ENCODE measurements at regions not wholly inside any gene's neighbourhood (a gene's known extent, or its start where the extent isn't known, plus 50 kb on each side); places are given as distances from the start of the nearest gene placed in this dataset.

- no peak for TF ChIP-seq ZBTB11 (tag by site-specific recombination; conservative IDR thresholded peaks at IDR 0.05; ENCODE audit: low read depth)
- TF ChIP-seq ZNF518A (tag by site-specific recombination; conservative IDR thresholded peaks at IDR 0.05; ENCODE audit: low read depth): no peak
- no peak for TF ChIP-seq ZSCAN18 (tag by site-specific recombination; IDR thresholded peaks at IDR 0.05)
- no peak for TF ChIP-seq ZNF202 (tag by site-specific recombination; IDR thresholded peaks at IDR 0.05; ENCODE audit: borderline replicate concordance)
- TF ChIP-seq ZNF548 (tag by site-specific recombination; IDR thresholded peaks at IDR 0.05): no peak
- no peak for TF ChIP-seq ZNF274 (IDR thresholded peaks at IDR 0.05; ENCODE audit: low read length)
- TF ChIP-seq ZNF274 (tag by site-specific recombination; IDR thresholded peaks at IDR 0.05; ENCODE audit: borderline replicate concordance): no peak
- no peak for TF ChIP-seq ZNF529 (tag by site-specific recombination; IDR thresholded peaks at IDR 0.05; ENCODE audit: insufficient replicate concordance)
Measured at GRCh38 chrX:39320165-39320564, 518.9 kb downstream of the MID1IP1 start (continued).

GRCh38 chrX:39322496-39322895 lies 521.2 kb downstream of the MID1IP1 start:
- TF ChIP-seq ZNF221 (tag by site-specific recombination; IDR thresholded peaks at IDR 0.05; ENCODE audit: borderline replicate concordance) (no peak), ZSCAN5A (tag by site-specific recombination; IDR thresholded peaks at IDR 0.05) (no peak), ZNF639 (tag by site-specific recombination; IDR thresholded peaks at IDR 0.05) (no peak), GFI1B (tag by site-specific recombination; IDR thresholded peaks at IDR 0.05) (no peak)
- H3K9me3 ChIP-seq (ENCODE audit: control insufficient read depth, insufficient read depth, low read depth, low read length): no peaks in the 10 kb centered on the region
- H3K4me3 ChIP-seq (ENCODE audit: low read depth, low read length): no peak overlapping the region
- no peaks in the 10 kb centered on the region for H3K4me1 ChIP-seq (ENCODE audit: control insufficient read depth, insufficient read depth, low read length)
- H3K27ac ChIP-seq (ENCODE audit: extremely low read depth, low read depth, low read length): no peak overlapping the region
- H3K36me3 ChIP-seq (ENCODE audit: control insufficient read depth in 2 of 2, insufficient read depth in 1 of 2, low read length in 2 of 2): no peaks in the 10 kb centered on the region
- CTCF ChIA-PET: interaction anchor here (0.7 kb wide), 1 partner anchor 35 kb away, joined by 3 read pairs; no protein-coding TSS in a partner anchor
- POLR2A ChIA-PET: no interaction called here

Data from HEK293 (cell line).